Panc1 (cell line): ENCODE measurements at regions not wholly inside any gene's neighbourhood (a gene's known extent, or its start where the extent isn't known, plus 50 kb on each side); places are given as distances from the start of the nearest gene placed in this dataset.

Experiments used
- POLR2AphosphoS5 ChIP-seq: IDR thresholded peaks from 2 replicates; pipeline ENCODE4 v1.6.1; 2012; ENCODE audit warnings: mild to moderate bottlenecking, low read depth, low read length, moderate library complexity
- SIN3A ChIP-seq: IDR thresholded peaks from 2 replicates; pipeline ENCODE4 v1.6.1; 2012; ENCODE audit warnings: low read depth, mild to moderate bottlenecking, low read length, moderate library complexity, borderline replicate concordance; ENCODE audit not compliant: insufficient read depth
- TCF7L2 ChIP-seq: IDR thresholded peaks from 2 replicates; pipeline ENCODE4 v1.6.1; 2011; ENCODE audit warnings: mild to moderate bottlenecking, low read depth, low read length, inconsistent platforms
- TF ChIP-seq, protein P1 (sequence below), 2 experiments: IDR thresholded peaks; 2 replicates each; pipeline ENCODE4 v1.6.1; 2011 to 2012; ENCODE audit warnings: low read depth in 2 of 2, control low read depth in 1 of 2, low read length in 1 of 2, mild to moderate bottlenecking in 1 of 2, moderate library complexity in 1 of 2; ENCODE audit not compliant: insufficient read depth in 1 of 2
- TF ChIP-seq, protein P2 (sequence below): fragments of 450-650 bp; IDR thresholded peaks from 2 replicates; pipeline ENCODE4 v1.5.1; 2017; ENCODE audit warnings: mild to moderate bottlenecking

DNA sequence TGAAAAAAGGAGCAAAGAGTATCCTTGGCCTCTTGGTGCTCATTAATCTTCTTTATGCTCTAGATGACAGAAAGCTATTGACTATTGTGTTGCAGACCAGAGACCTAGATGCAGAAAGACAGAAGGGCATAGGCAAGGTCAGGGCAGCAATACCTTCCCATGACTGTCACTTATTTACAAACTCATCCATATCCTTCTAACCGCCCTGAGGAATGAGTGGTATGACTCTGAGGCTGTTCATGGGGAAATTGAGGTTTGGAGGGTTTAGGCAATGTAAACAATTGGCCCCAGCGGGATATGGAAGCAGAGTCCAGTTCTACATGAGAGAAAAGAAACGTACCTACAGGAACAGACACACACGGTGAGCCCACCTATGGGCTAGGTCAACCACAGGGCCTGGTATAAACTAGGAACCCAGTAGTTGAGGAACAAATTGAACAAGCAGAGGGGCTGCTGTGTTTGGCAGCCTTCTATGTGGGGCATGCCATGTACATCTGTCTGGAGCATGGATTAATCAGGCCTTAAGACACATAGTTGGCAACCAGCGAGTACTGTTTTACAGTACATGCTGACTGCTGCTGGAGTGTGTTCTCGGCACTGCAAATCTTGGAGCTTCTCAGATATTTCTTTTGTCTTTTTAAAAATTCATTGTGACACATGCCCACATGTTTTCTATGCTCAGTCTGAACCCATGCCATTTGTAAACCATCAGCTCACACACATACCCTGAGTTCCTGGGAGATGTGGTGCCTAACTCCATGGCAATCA lies 159.7 kb upstream of the NTF3 start:
- TF ChIP-seq, protein P1, sequence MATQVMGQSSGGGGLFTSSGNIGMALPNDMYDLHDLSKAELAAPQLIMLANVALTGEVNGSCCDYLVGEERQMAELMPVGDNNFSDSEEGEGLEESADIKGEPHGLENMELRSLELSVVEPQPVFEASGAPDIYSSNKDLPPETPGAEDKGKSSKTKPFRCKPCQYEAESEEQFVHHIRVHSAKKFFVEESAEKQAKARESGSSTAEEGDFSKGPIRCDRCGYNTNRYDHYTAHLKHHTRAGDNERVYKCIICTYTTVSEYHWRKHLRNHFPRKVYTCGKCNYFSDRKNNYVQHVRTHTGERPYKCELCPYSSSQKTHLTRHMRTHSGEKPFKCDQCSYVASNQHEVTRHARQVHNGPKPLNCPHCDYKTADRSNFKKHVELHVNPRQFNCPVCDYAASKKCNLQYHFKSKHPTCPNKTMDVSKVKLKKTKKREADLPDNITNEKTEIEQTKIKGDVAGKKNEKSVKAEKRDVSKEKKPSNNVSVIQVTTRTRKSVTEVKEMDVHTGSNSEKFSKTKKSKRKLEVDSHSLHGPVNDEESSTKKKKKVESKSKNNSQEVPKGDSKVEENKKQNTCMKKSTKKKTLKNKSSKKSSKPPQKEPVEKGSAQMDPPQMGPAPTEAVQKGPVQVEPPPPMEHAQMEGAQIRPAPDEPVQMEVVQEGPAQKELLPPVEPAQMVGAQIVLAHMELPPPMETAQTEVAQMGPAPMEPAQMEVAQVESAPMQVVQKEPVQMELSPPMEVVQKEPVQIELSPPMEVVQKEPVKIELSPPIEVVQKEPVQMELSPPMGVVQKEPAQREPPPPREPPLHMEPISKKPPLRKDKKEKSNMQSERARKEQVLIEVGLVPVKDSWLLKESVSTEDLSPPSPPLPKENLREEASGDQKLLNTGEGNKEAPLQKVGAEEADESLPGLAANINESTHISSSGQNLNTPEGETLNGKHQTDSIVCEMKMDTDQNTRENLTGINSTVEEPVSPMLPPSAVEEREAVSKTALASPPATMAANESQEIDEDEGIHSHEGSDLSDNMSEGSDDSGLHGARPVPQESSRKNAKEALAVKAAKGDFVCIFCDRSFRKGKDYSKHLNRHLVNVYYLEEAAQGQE (IDR thresholded peaks at IDR 0.05; ENCODE audit: insufficient read depth in 1 of 2, low read depth in 2 of 2, low read length in 1 of 2) = no peak
- TF ChIP-seq, protein P2, sequence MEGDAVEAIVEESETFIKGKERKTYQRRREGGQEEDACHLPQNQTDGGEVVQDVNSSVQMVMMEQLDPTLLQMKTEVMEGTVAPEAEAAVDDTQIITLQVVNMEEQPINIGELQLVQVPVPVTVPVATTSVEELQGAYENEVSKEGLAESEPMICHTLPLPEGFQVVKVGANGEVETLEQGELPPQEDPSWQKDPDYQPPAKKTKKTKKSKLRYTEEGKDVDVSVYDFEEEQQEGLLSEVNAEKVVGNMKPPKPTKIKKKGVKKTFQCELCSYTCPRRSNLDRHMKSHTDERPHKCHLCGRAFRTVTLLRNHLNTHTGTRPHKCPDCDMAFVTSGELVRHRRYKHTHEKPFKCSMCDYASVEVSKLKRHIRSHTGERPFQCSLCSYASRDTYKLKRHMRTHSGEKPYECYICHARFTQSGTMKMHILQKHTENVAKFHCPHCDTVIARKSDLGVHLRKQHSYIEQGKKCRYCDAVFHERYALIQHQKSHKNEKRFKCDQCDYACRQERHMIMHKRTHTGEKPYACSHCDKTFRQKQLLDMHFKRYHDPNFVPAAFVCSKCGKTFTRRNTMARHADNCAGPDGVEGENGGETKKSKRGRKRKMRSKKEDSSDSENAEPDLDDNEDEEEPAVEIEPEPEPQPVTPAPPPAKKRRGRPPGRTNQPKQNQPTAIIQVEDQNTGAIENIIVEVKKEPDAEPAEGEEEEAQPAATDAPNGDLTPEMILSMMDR = no peak
- TF ChIP-seq POLR2AphosphoS5 = no peak
- no peak for TF ChIP-seq TCF7L2
- TF ChIP-seq SIN3A = no peak
